NB4 (cell line): ENCODE measurements at regions not wholly inside any gene's neighbourhood (a gene's known extent, or its start where the extent isn't known, plus 50 kb on each side); places are given as distances from the start of the nearest gene placed in this dataset.

ENCODE experiments used
- CTCF ChIP-seq: IDR thresholded peaks from one replicate; pipeline ENCODE4 v1.5.1; 2012; ENCODE audit warnings: low read depth, low read length
- MAX ChIP-seq: IDR thresholded peaks from 2 replicates; pipeline ENCODE4 v1.6.1; 2011; ENCODE audit warnings: low read depth, low read length

DNA sequence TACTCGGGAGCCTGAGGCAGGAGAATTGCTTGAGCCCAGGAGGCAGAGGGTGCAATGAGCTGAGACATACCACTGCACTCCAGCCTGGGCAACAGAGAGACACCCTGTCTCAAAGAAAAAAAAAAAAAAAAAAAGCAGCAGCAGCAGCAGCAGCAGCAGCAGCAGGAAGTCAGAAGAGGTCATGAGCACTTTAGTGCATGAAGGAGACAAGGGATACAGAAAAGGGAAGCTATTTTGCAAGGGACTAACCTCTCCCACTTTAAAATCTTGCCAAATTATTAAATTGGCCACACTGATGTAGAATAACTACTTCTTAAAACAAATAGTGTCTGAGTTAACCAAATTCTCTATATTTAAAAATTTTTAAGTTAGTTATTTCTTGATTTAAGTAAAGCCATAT is 113.4 kb upstream of the PDE1A start:
- TF ChIP-seq CTCF, result no peak
- TF ChIP-seq MAX, result no peak
